Spleen (tissue), 7 donors: ENCODE measurements at regions not wholly inside any gene's neighbourhood (a gene's known extent, or its start where the extent isn't known, plus 50 kb on each side); places are given as distances from the start of the nearest gene placed in this dataset.

Experiments
- POLR2A ChIP-seq, 3 donors: fragments of 450-650 bp; IDR thresholded peaks; one replicate each; pipeline ENCODE4 v1.5.1; 2017; ENCODE audit warnings: antibody characterized with exemption in 3 of 3, mild to moderate bottlenecking in 1 of 3
- TF ChIP-seq, protein P1 (sequence below), 11 experiments: fragments of 200-600 bp in 7 of 11; fragments of 450-650 bp in 4 of 11; sonication (generic) in 4 of 11; IDR thresholded peaks in 8 of 11; conservative IDR thresholded peaks in 3 of 11; 1 replicate in 7 of 11; 2 replicates in 4 of 11; pipeline versions ENCODE4 v1.4.0 to v1.8.0; 2016 to 2021; ENCODE audit warnings: antibody characterized with exemption in 11 of 11, inconsistent platforms in 4 of 11, mild to moderate bottlenecking in 1 of 11
- donor health status: DM: no; HTN: no; CAD: no; lungs with moderate emphysema.
- donor health status: DM: no; HTN: no; CAD: no.
- donor health status: DM: no; HTN: no; CAD: no.

DNA sequence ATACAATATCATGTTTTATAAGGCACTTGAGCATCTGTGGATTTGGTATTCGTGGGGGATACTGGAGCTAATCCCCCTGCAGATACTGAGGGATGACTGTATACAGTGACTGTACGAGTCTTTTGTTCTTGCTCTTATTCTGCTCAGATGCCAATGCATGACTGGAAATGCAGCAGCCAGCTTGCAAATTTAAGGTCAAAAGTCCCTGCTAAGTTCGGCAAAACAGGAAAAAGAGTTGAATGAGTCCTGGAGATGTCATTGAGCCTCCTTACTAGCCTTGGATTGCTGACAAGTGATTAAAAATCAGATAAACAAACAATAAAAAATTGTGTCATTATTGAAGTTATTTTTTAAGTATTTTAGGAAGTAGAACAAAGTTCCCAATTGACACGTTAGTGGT is 599.3 kb upstream of the IMPG1 start:
- TF ChIP-seq, protein P1, sequence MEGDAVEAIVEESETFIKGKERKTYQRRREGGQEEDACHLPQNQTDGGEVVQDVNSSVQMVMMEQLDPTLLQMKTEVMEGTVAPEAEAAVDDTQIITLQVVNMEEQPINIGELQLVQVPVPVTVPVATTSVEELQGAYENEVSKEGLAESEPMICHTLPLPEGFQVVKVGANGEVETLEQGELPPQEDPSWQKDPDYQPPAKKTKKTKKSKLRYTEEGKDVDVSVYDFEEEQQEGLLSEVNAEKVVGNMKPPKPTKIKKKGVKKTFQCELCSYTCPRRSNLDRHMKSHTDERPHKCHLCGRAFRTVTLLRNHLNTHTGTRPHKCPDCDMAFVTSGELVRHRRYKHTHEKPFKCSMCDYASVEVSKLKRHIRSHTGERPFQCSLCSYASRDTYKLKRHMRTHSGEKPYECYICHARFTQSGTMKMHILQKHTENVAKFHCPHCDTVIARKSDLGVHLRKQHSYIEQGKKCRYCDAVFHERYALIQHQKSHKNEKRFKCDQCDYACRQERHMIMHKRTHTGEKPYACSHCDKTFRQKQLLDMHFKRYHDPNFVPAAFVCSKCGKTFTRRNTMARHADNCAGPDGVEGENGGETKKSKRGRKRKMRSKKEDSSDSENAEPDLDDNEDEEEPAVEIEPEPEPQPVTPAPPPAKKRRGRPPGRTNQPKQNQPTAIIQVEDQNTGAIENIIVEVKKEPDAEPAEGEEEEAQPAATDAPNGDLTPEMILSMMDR (IDR thresholded peaks at IDR 0.05 in 8 of 11, conservative IDR thresholded peaks at IDR 0.05 in 3 of 11) = no peak
- no peak for TF ChIP-seq POLR2A (IDR thresholded peaks at IDR 0.05)
